ENCODE measurements at regions not wholly inside any gene's neighbourhood (a gene's known extent, or its start where the extent isn't known, plus 50 kb on each side); places are given as distances from the start of the nearest gene placed in this dataset.

- Histone ChIP-seq H3K27me3 (ENCODE audit: control insufficient read depth, insufficient read depth, low read length) (no peaks in the 10 kb centered on the region), H3K4me1 (ENCODE audit: control insufficient read depth, insufficient read depth, low read length) (no peaks in the 10 kb centered on the region), H3K27ac (ENCODE audit: low read length) (no peak overlapping the region), H3K36me3 (ENCODE audit: control insufficient read depth, insufficient read depth, low read length) (no peaks in the 10 kb centered on the region), H3K9me3 (ENCODE audit: control insufficient read depth, insufficient read depth, low read length) (no peaks in the 10 kb centered on the region), H3K4me3 (ENCODE audit: low read length) (no peak overlapping the region)
- Mint-ChIP-seq H3K36me3 (peaks cover 2% of the 10 kb centered on the region), H3K27ac (no peak overlapping the region), H3K9me3 (peaks cover 2 to 5% of the 10 kb centered on the region in 2 donors), H3K27me3 (ENCODE audit: low read depth in 2 of 2) (peaks cover 22% of the 10 kb centered on the region in 2 donors), H3K4me1 (no peaks in the 10 kb centered on the region), H3K4me3 (no peak overlapping the region)
- WGBS (ENCODE audit: insufficient coverage): 62% methylated on average over 2 of the region's 2 CpGs
- no peak for ATAC-seq
- DNase-seq: no peak
- intact Hi-C loops (cut with micrococcal nuclease): no loop called here
- TF ChIP-seq CTCF (IDR thresholded peaks at IDR 0.05): no peak
Observed at GRCh38 chr2:67802824-67803223, 260.0 kb downstream of the C1D start.

- H3K27ac ChIP-seq (ENCODE audit: low read length): no peak overlapping the region
- 100% methylated on average over 1 of the region's 1 CpG for WGBS (ENCODE audit: insufficient coverage)
- no peaks in the 10 kb centered on the region for H3K36me3 ChIP-seq (ENCODE audit: control insufficient read depth, insufficient read depth, low read length)
- Mint-ChIP-seq H3K4me3 (no peak overlapping the region), H3K4me1 (no peaks in the 10 kb centered on the region), H3K36me3 (peaks cover 17% of the 10 kb centered on the region), H3K27ac (no peak overlapping the region), H3K27me3 (ENCODE audit: low read depth in 2 of 2) (peaks cover 22 to 36% of the 10 kb centered on the region in 2 donors), H3K9me3 (peaks cover 8 to 12% of the 10 kb centered on the region in 2 donors)
- no peak for TF ChIP-seq CTCF (IDR thresholded peaks at IDR 0.05)
- no peak overlapping the region for H3K4me3 ChIP-seq (ENCODE audit: low read length)
- H3K4me1 ChIP-seq (ENCODE audit: control insufficient read depth, insufficient read depth, low read length): no peaks in the 10 kb centered on the region
- ATAC-seq (no peak), DNase-seq (no peak)
- intact Hi-C loops (cut with micrococcal nuclease): no loop called here
- no peaks in the 10 kb centered on the region for H3K27me3 ChIP-seq (ENCODE audit: control insufficient read depth, insufficient read depth, low read length)
- no peaks in the 10 kb centered on the region for H3K9me3 ChIP-seq (ENCODE audit: control insufficient read depth, insufficient read depth, low read length)
Observed at GRCh38 chr2:67806816-67807215, 256.0 kb downstream of the C1D start.

- H3K9me3 Mint-ChIP-seq: peaks cover 8 to 13% of the 10 kb centered on the region in 2 donors
- no peaks in the 10 kb centered on the region for H3K27me3 ChIP-seq (ENCODE audit: control insufficient read depth, insufficient read depth, low read length)
- H3K4me3 ChIP-seq (ENCODE audit: low read length): no peak overlapping the region
- intact Hi-C loops (cut with micrococcal nuclease): no loop called here
- no peak for ATAC-seq
- no peak for TF ChIP-seq CTCF (IDR thresholded peaks at IDR 0.05)
- H3K4me3 Mint-ChIP-seq: no peak overlapping the region
- H3K4me1 ChIP-seq (ENCODE audit: control insufficient read depth, insufficient read depth, low read length): no peaks in the 10 kb centered on the region
- no peak for DNase-seq
- H3K4me1 Mint-ChIP-seq: no peaks in the 10 kb centered on the region
- H3K27me3 Mint-ChIP-seq (ENCODE audit: low read depth in 2 of 2): peaks cover 26 to 45% of the 10 kb centered on the region in 2 donors
- no peaks in the 10 kb centered on the region for H3K9me3 ChIP-seq (ENCODE audit: control insufficient read depth, insufficient read depth, low read length)
- H3K36me3 ChIP-seq (ENCODE audit: control insufficient read depth, insufficient read depth, low read length): no peaks in the 10 kb centered on the region
- no peak overlapping the region for H3K27ac ChIP-seq (ENCODE audit: low read length)
- peaks cover 21% of the 10 kb centered on the region for H3K36me3 Mint-ChIP-seq
- no peak overlapping the region for H3K27ac Mint-ChIP-seq
Observed at GRCh38 chr2:67808112-67808511, 254.7 kb downstream of the C1D start.

GRCh38 chr2:67812682-67813081 is 250.1 kb downstream of the C1D start:
- TF ChIP-seq CTCF (IDR thresholded peaks at IDR 0.05): no peak
- Histone ChIP-seq H3K36me3 (ENCODE audit: control insufficient read depth, insufficient read depth, low read length) (no peaks in the 10 kb centered on the region), H3K9me3 (ENCODE audit: control insufficient read depth, insufficient read depth, low read length) (no peaks in the 10 kb centered on the region), H3K4me3 (ENCODE audit: low read length) (no peak overlapping the region), H3K27ac (ENCODE audit: low read length) (no peak overlapping the region), H3K27me3 (ENCODE audit: control insufficient read depth, insufficient read depth, low read length) (no peaks in the 10 kb centered on the region), H3K4me1 (ENCODE audit: control insufficient read depth, insufficient read depth, low read length) (no peaks in the 10 kb centered on the region)
- H3K27me3 Mint-ChIP-seq (ENCODE audit: low read depth in 2 of 2): peaks cover 16 to 32% of the 10 kb centered on the region in 2 donors
- H3K4me3 Mint-ChIP-seq: no peak overlapping the region
- intact Hi-C loops (cut with micrococcal nuclease): no loop called here
- no peaks in the 10 kb centered on the region for H3K4me1 Mint-ChIP-seq
- no peak overlapping the region for H3K27ac Mint-ChIP-seq
- no peak for DNase-seq
- peaks cover 20% of the 10 kb centered on the region for H3K36me3 Mint-ChIP-seq
- H3K9me3 Mint-ChIP-seq: peaks cover 7 to 10% of the 10 kb centered on the region in 2 donors
- no CpG with 5 or more reads among the region's 1 CpG for WGBS (ENCODE audit: insufficient coverage)
- no peak for ATAC-seq

Measured in natural killer cell (primary cell).